IMR-90 (cell line): ENCODE measurements at regions not wholly inside any gene's neighbourhood (a gene's known extent, or its start where the extent isn't known, plus 50 kb on each side); places are given as distances from the start of the nearest gene placed in this dataset.

Experiments used
- ATAC-seq: fragments of 200-7000 bp; cut with Tn5 transposase; 2 replicates; pipeline ENCODE4 v1.9.1; 2020; ENCODE audit warnings: low read depth, mild to moderate bottlenecking, moderate library complexity
- BruUV-seq: library from RNA; stranded (reverse); fragments of 400-500 nt; replicated peaks from 2 replicates; lab custom pipeline; 2021; lab: Mats Ljungman, UMichigan
- CTCF ChIA-PET: fragments of 300-600 bp; formaldehyde crosslinking; extraction: SDS; loops from one replicate; lab custom pipeline; 2021; ENCODE audit warnings: antibody characterized with exemption; lab: Yijun Ruan, JAX
- POLR2A ChIA-PET: fragments of 300-600 bp; sonication (Branson Sonifier 250); formaldehyde crosslinking; loops from one replicate; lab custom pipeline; 2022; ENCODE audit warnings: antibody characterized with exemption; ENCODE audit not compliant: unreplicated experiment; lab: Charles Lee
- DNase-seq: peaks from one replicate; pipeline ENCODE4 v3.0.0; 2013
- H2AFZ ChIP-seq: replicated peaks from 2 replicates; pipeline ENCODE3; 2013; ENCODE audit warnings: low read length, mild to moderate bottlenecking; ENCODE audit not compliant: poor library complexity
- H2AK5ac ChIP-seq: 2 replicates; pipeline ENCODE4 v1.6.1; 2013; ENCODE audit warnings: low read depth, low read length, inconsistent platforms
- H2AK9ac ChIP-seq: replicated peaks from 2 replicates; pipeline ENCODE3; 2013; ENCODE audit warnings: mild to moderate bottlenecking, low read depth, low read length, moderate library complexity; ENCODE audit not compliant: poor library complexity
- H2BK120ac ChIP-seq: 2 replicates; pipeline ENCODE4 v1.6.1; 2013; ENCODE audit warnings: low read depth, low read length, inconsistent platforms
- H2BK15ac ChIP-seq: 3 replicates; pipeline ENCODE4 v1.6.1; 2013; ENCODE audit warnings: low read depth, low read length, inconsistent platforms
- H2BK20ac ChIP-seq: 2 replicates; pipeline ENCODE4 v1.6.1; 2013; ENCODE audit warnings: low read depth, mild to moderate bottlenecking, inconsistent platforms, low read length, moderate library complexity
- H2BK5ac ChIP-seq: 2 replicates; pipeline ENCODE4 v1.6.1; 2013; ENCODE audit warnings: mild to moderate bottlenecking, low read depth, low read length, inconsistent platforms; ENCODE audit not compliant: poor library complexity, severe bottlenecking
- H3K14ac ChIP-seq: replicated peaks from 2 replicates; pipeline ENCODE4 v1.6.1; 2013; ENCODE audit warnings: low read depth, low read length, inconsistent platforms
- H3K18ac ChIP-seq: 2 replicates; pipeline ENCODE4 v1.6.1; 2013; ENCODE audit warnings: low read depth, low read length, control low read depth
- H3K23ac ChIP-seq: 2 replicates; pipeline ENCODE4 v1.6.1; 2013; ENCODE audit warnings: low read depth, low read length, inconsistent platforms
- H3K27ac ChIP-seq: 2 replicates; pipeline ENCODE4 v1.5.1; 2013; ENCODE audit warnings: mild to moderate bottlenecking, control low read depth, low read length; ENCODE audit not compliant: insufficient read depth
- H3K27me3 ChIP-seq: 2 replicates; pipeline ENCODE4 v1.6.1; 2013; ENCODE audit warnings: low read length; ENCODE audit not compliant: control insufficient read depth, insufficient read depth
- H3K36me3 ChIP-seq: 2 replicates; pipeline ENCODE4 v1.6.1; 2013; ENCODE audit warnings: low read length, mixed read lengths; ENCODE audit not compliant: control insufficient read depth, insufficient read depth
- H3K4ac ChIP-seq: 2 replicates; pipeline ENCODE4 v1.6.1; 2013; ENCODE audit warnings: low read depth, low read length, inconsistent platforms
- H3K4me1 ChIP-seq: 2 replicates; pipeline ENCODE4 v1.6.1; 2013; ENCODE audit warnings: low read length, mixed read lengths; ENCODE audit not compliant: control insufficient read depth, insufficient read depth
- H3K4me2 ChIP-seq: 2 replicates; pipeline ENCODE4 v1.6.1; 2013; ENCODE audit warnings: low read depth, mild to moderate bottlenecking, control low read depth, low read length, moderate library complexity
- H3K4me3 ChIP-seq: 2 replicates; pipeline ENCODE4 v1.5.1; 2013; ENCODE audit warnings: low read depth, mild to moderate bottlenecking, control low read depth, low read length, moderate library complexity; ENCODE audit not compliant: insufficient read depth
- H3K56ac ChIP-seq: 2 replicates; pipeline ENCODE4 v1.6.1; 2013; ENCODE audit warnings: low read length, inconsistent platforms; ENCODE audit not compliant: insufficient read depth; ENCODE audit errors: extremely low read depth
- H3K79me1 ChIP-seq, 2 experiments: 2 replicates each; pipeline ENCODE4 v1.6.1; 2013; ENCODE audit warnings: low read length in 2 of 2, inconsistent platforms in 1 of 2, low read depth in 1 of 2
- H3K9ac ChIP-seq: 2 replicates; pipeline ENCODE4 v1.6.1; 2013; ENCODE audit warnings: low read depth, low read length, control low read depth
- H3K9me1 ChIP-seq: 2 replicates; pipeline ENCODE4 v1.6.1; 2013; ENCODE audit warnings: low read length, inconsistent platforms; ENCODE audit not compliant: insufficient read depth
- H3K9me3 ChIP-seq: 2 replicates; pipeline ENCODE4 v1.6.1; 2013; ENCODE audit warnings: low read length; ENCODE audit not compliant: control insufficient read depth, insufficient read depth
- H4K20me1 ChIP-seq: 2 replicates; pipeline ENCODE4 v1.6.1; 2013; ENCODE audit warnings: low read length, inconsistent platforms; ENCODE audit not compliant: insufficient read depth
- H4K5ac ChIP-seq: 2 replicates; pipeline ENCODE4 v1.6.1; 2013; ENCODE audit warnings: mild to moderate bottlenecking, low read depth, low read length, control low read depth
- H4K8ac ChIP-seq, 2 experiments: 2 replicates each; pipeline ENCODE4 v1.6.1; 2013; ENCODE audit warnings: low read depth in 2 of 2, low read length in 2 of 2, control low read depth in 1 of 2, inconsistent platforms in 1 of 2
- H4K91ac ChIP-seq: 2 replicates; pipeline ENCODE4 v1.6.1; 2013; ENCODE audit warnings: low read depth, low read length, inconsistent platforms; ENCODE audit not compliant: insufficient read depth
- MAFK ChIP-seq: IDR thresholded peaks from 2 replicates; pipeline ENCODE4 v1.6.1; 2012; ENCODE audit warnings: low read depth, low read length, improper control_type of control experiment
- POLR2A ChIP-seq: IDR thresholded peaks from 2 replicates; pipeline ENCODE4 v1.6.1; 2012; ENCODE audit warnings: mild to moderate bottlenecking, low read depth, low read length
- WGBS, 2 experiments: methylation state at CpG; one replicate each; pipeline versions ENCODE4 v1.1.5 to v1.1.7; 2013; ENCODE audit warnings: missing lambda C conversion rate in 2 of 2; ENCODE audit not compliant: insufficient read length in 1 of 2; ENCODE audit errors: extremely low coverage in 2 of 2; 5-methylcytosine and 5-hydroxymethylcytosine counted together
- dilution Hi-C: fragments of 300-500 bp; cut with HindIII; formaldehyde crosslinking; loops from one replicate; pipeline ENCODE4 v1.14.3; 2018; ENCODE audit warnings: low sequenced_read_pairs; ENCODE audit not compliant: unreplicated experiment
- in situ Hi-C: fragments of 300-500 bp; cut with MboI; formaldehyde crosslinking; loops from 3 replicates; pipeline ENCODE4 v1.14.3; 2019; ENCODE audit warnings: low sequenced_read_pairs, inconsistent platforms, mixed read lengths
- intact Hi-C: fragments of 100-400 bp; cut with micrococcal nuclease; formaldehyde crosslinking; loops from 2 replicates; pipeline ENCODE4 v1.10.0; 2022

DNA sequence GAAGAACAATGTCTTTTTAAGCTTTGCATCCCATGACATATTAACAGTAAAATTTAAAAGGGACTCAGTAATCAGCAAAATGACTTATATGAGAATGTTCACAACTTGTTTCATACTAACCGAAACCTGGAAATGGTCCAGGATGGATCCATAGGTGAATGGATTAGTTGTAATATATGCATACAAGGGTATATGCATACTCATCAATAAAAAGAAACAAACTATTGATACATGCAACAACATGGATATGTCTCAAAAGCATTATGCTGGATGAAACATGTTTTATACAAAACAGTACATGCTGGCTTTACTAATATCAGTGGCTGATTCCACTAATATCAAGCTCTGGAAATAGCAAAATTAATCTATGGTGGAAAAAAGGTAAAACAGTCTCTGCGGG lies 108.5 kb upstream of the HIVEP1 start:
- Histone ChIP-seq H2BK15ac (no peak overlapping the region), H4K5ac (no peak overlapping the region), H3K9ac (no peak overlapping the region), H4K8ac (no peak overlapping the region), H2AK5ac (no peak overlapping the region), H3K4me2 (no peak overlapping the region), H3K4me3 (no peak overlapping the region), H3K4me1 (no peaks in the 10 kb centered on the region), H2AFZ (no peak overlapping the region), H3K27ac (no peak overlapping the region), H3K9me1 (no peaks in the 10 kb centered on the region), H4K20me1 (no peaks in the 10 kb centered on the region), H3K9me3 (no peaks in the 10 kb centered on the region), H3K56ac (no peak overlapping the region), H2BK5ac (no peak overlapping the region), H3K18ac (no peak overlapping the region), H3K14ac (no peak overlapping the region), H2AK9ac (no peak overlapping the region), H3K23ac (no peak overlapping the region), H2BK120ac (no peak overlapping the region), H2BK20ac (no peak overlapping the region), H3K4ac (no peak overlapping the region), H4K91ac (no peak overlapping the region), H3K27me3 (no peaks in the 10 kb centered on the region; the same call in 1 of the 2 replicates), H3K36me3 (no peaks in the 10 kb centered on the region), H3K79me1 (no peaks in the 10 kb centered on the region)
- DNase-seq (no peak), ATAC-seq (no peak)
- CTCF ChIA-PET: interaction anchor here (0.8 kb wide), 1 partner anchor 9 kb away, joined by 3 read pairs; no protein-coding TSS in a partner anchor
- in situ Hi-C loops (no loop called here), intact Hi-C loops (no loop called here), dilution Hi-C loops (no loop called here)
- BruUV-seq: no TSS peak
- TF ChIP-seq MAFK (peak; percentile 15; the same call in 1 of the 2 replicates), POLR2A (no peak)
- POLR2A ChIA-PET: no interaction called here
- no CpG with 5 or more reads among the region's 2 CpGs for WGBS, 2 experiments
